Myocyte (in vitro differentiated cells): ENCODE measurements at regions not wholly inside any gene's neighbourhood (a gene's known extent, or its start where the extent isn't known, plus 50 kb on each side); places are given as distances from the start of the nearest gene placed in this dataset.

Experiments used
- DNase-seq: peaks from one replicate; pipeline ENCODE4 v3.0.0-alpha.2; 2012; ENCODE audit warnings: low read depth

GRCh38 chr5:20113931-20114330 is 125.9 kb upstream of the CDH18 start:
- DNase-seq: no peak

- DNase-seq: peak; percentile 1
Measured at GRCh38 chr5:20113031-20113715, 125.2 kb upstream of the CDH18 start.

GRCh38 chr5:20109326-20109725 is 121.3 kb upstream of the CDH18 start:
- no peak for DNase-seq

DNA sequence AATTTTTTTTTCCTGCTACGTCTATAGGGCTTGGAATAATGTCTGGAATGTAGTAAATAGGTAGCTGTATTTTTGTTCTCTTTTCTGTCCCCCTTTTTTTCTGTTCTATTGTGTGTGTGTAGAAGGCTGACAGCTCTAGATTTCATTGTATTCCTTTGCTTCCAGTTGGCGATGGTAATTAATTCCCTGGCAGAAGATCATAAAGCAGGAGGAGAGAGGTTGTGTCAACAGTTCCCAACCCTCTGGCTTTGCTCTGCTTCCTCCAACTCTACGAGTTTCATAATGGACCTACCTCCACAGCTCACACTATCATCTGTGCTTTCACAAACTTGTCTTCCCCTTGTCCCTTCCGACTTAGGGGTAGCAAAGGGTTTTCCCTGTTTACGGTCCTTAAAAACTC is 117.9 kb upstream of the CDH18 start:
- no peak for DNase-seq

GRCh38 chr5:20102293-20102692 is 114.3 kb upstream of the CDH18 start:
- no peak for DNase-seq

DNA sequence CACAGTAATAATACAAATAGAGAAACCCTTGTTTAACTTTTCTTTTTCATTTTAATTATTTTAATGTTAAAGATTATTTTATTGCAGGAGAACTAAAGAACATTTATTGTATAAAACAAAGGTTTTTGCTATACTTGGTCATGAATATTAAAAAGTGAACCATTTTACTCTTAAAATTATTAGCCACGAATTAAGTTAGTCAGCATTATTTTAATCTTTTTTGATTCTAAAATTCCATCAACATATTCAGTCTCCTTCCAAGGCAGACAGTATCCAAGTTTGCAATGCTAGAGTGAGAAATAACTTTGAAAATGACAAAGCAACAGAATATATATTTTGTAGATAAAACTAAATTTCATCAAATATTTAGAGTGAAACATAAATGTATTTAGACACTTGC is 110.7 kb upstream of the CDH18 start:
- DNase-seq: no peak

DNA sequence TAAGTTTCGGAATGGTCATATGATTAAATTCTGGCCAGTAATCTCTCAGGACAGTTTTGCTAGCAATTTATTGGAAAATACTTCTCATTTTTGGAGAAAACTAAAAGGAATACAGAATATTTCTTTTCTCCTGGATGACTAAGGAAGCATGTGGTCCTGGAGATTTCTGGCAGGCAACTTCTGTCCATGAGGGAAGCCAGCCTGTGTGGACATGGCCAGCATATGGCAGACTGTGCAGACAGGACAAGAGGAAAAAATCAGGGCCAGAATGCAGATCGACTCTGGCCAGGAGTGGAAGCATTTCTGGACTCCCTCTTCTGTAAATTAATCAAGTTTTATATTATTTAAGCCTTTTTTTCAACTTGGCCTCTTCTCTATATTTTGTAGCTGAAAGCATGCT is 100.4 kb upstream of the CDH18 start:
- peak; percentile 2 for DNase-seq

DNA sequence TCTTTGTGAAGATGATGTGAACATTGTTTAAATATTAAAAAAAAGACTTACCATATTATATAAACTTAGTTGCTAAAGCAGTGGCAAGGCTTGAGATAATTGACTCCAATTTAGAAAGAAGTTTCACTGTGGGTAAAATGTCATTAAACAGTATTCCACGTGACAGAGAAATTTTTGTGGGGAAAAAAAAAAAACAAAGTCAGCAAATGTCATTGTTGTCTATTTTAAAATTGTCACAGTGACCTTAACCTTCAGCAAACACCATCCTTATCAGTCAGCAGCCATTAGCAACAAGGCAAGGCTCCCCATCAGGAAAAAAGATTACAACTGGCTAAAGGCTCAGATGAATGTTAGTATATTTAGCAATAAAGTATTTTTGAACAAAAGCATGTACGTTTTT is 99.3 kb upstream of the CDH18 start:
- DNase-seq: no peak

GRCh38 chr5:20077186-20077585 is 89.2 kb upstream of the CDH18 start:
- no peak for DNase-seq

GRCh38 chr5:20056933-20057332 is 68.9 kb upstream of the CDH18 start:
- DNase-seq: no peak

- DNase-seq: no peak
Measured at GRCh38 chr5:20055301-20055700, 67.3 kb upstream of the CDH18 start.

DNA sequence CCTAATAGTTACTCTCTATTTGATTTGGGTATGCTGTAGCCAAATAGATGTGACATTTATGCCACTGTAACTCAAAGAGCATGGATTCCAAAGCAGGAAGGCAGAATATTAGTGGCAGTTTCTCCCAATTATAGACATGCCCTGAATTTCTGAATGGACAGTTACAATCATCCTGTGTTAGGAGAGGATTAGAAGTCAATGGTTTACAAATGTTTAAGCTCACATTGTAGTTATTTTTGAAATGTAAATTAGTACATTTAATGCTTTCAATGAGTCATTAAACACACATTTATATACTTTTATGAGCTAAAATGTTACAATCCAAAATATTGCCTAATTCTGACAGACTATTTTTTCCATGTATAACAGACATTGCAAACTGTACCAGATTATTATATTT is 62.3 kb upstream of the CDH18 start:
- DNase-seq: no peak

DNA sequence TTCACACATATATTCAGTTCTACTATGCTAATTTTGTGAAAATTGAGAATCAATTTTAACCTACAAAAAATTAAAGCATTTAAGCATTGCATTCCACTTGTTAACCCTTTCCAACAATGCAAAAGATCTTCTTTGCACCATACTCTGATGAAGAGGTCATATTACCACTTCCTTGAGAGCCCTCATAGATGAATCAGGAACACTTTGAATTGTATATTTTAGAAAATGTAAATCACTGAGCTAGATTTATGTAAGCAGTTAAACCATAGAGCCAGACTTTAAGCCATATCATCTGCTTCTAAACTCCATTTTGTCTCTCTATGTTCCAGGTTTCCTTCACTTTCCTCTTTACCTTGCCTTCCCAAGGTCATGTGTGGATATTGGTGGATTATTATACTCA is 56.5 kb upstream of the CDH18 start:
- no peak for DNase-seq

DNA sequence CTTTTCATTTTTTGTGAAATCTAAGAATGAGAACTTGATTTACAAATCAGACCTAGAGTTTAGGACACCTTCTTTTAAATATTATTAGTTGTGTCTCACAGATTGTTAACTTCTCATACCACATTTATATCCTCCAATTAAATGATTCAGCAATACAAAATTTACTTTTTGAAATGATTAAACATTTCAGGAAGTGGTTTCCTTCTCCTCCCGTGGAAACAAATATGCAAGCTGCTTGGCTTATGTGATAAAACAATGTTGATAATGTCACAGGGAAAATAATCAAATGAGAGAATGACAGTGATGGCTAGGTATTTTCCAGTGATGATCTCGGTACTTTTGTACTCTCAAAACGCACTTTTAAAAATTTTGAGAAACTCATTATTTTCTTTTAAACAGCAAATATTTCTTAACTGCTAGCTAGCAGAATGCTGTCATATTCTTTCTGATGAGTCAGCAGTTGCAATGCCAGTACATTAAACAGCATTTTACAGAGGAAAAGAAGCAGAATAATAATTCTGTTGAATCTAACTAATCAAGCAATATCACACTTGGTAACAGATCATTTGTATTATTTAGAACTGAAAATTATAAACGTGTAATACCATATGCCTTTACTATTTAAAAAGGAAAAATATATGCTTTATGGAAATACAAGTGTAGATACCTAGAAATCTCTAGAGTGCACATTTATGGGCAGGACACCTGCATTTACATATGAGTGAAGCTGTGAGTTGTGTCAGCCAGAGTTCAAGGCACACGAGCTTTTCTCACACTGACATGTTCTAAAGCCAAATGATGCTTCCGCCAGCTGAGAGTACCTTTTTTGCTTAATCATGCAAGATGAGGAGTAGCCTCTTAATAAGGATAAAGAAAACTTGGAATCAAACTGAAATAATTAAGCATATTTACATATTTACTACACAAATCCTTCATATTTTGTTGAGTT is 53.6 kb upstream of the CDH18 start:
- no peak for DNase-seq

- no peak for DNase-seq
Measured at GRCh38 chr5:20040901-20041300, 52.9 kb upstream of the CDH18 start.
